Body of pancreas (tissue), 4 donors: ENCODE measurements at regions not wholly inside any gene's neighbourhood (a gene's known extent, or its start where the extent isn't known, plus 50 kb on each side); places are given as distances from the start of the nearest gene placed in this dataset.

Source experiments
- POLR2A ChIP-seq, 3 donors: fragments of 450-650 bp; IDR thresholded peaks; one replicate each; pipeline ENCODE4 v1.6.1; 2016; ENCODE audit warnings: antibody characterized with exemption in 3 of 3, mild to moderate bottlenecking in 2 of 3
- TF ChIP-seq, protein P1 (sequence below), 7 experiments: fragments of 450-650 bp in 4 of 7; fragments of 200-600 bp in 3 of 7; sonication (generic) in 3 of 7; IDR thresholded peaks; one replicate each; pipeline ENCODE4 v1.5.1; 2016 to 2019; ENCODE audit warnings: antibody characterized with exemption in 7 of 7

DNA sequence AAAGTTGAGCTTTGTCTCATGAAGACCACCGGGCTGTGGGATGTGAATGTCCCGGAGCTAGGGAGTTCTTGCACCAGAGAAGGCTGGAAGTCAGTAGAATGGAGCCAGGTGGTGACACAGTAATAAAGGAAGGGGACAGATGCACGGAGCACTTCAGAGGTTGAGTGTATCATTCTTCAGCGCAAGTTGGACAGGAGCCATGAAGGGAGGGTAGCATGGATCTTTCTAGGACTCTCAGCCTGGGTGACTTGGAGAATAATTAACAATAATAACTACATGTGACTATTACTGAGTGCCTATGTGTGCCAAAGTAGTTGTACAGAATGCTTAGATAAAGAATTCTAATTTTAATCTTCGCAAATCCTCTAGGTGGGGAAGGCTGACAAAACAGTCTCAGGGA, 258.7 kb upstream of the AJAP1 start:
- TF ChIP-seq, protein P1, sequence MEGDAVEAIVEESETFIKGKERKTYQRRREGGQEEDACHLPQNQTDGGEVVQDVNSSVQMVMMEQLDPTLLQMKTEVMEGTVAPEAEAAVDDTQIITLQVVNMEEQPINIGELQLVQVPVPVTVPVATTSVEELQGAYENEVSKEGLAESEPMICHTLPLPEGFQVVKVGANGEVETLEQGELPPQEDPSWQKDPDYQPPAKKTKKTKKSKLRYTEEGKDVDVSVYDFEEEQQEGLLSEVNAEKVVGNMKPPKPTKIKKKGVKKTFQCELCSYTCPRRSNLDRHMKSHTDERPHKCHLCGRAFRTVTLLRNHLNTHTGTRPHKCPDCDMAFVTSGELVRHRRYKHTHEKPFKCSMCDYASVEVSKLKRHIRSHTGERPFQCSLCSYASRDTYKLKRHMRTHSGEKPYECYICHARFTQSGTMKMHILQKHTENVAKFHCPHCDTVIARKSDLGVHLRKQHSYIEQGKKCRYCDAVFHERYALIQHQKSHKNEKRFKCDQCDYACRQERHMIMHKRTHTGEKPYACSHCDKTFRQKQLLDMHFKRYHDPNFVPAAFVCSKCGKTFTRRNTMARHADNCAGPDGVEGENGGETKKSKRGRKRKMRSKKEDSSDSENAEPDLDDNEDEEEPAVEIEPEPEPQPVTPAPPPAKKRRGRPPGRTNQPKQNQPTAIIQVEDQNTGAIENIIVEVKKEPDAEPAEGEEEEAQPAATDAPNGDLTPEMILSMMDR (IDR thresholded peaks at IDR 0.05) = no peak
- no peak for TF ChIP-seq POLR2A (IDR thresholded peaks at IDR 0.05)
